ENCODE measurements at regions not wholly inside any gene's neighbourhood (a gene's known extent, or its start where the extent isn't known, plus 50 kb on each side); places are given as distances from the start of the nearest gene placed in this dataset.
A peak's percentile ranks its signal among the peaks of the same experiment; 100 is the strongest.
"Not testable (repeated sequence)": the region's sequence is repeated elsewhere in the genome, so short reads cannot be mapped to it uniquely, and the experiment has no call there.

GRCh38 chr12:131192951-131193350 is 239.2 kb downstream of the ADGRD1 start:
- no peak for DNase-seq (ENCODE audit: insufficient read length, low spot score)
- no peak for FAIRE-seq

GRCh38 chr12:131194166-131194565 is 240.5 kb downstream of the ADGRD1 start:
- no peak for TF ChIP-seq POU2F2 (IDR thresholded peaks at IDR 0.05; ENCODE audit: low read depth, low read length)
- no peak for TF ChIP-seq POLR2A (IDR thresholded peaks at IDR 0.05; ENCODE audit: low read depth, low read length)
- no peak for TF ChIP-seq PAX5 (IDR thresholded peaks at IDR 0.05; ENCODE audit: insufficient read depth, low read length, severe bottlenecking)
- no peak for TF ChIP-seq SPI1 (IDR thresholded peaks at IDR 0.05; ENCODE audit: low read depth, low read length)
- no peak for TF ChIP-seq POLR2AphosphoS5 (IDR thresholded peaks at IDR 0.05; ENCODE audit: low read depth, low read length)
- no peak for TF ChIP-seq TAF1 (IDR thresholded peaks at IDR 0.05; ENCODE audit: low read depth, low read length)
- FAIRE-seq (no peak), DNase-seq (ENCODE audit: insufficient read length, low spot score) (no peak)

More at GRCh38 chr12:131192951-131193350, 239.2 kb downstream of the ADGRD1 start:
- TF ChIP-seq PAX5 (IDR thresholded peaks at IDR 0.05; ENCODE audit: insufficient read depth, low read length, severe bottlenecking), result no peak
- no peak for TF ChIP-seq POU2F2 (IDR thresholded peaks at IDR 0.05; ENCODE audit: low read depth, low read length)
- no peak for TF ChIP-seq POLR2AphosphoS5 (IDR thresholded peaks at IDR 0.05; ENCODE audit: low read depth, low read length)
- no peak for TF ChIP-seq POLR2A (IDR thresholded peaks at IDR 0.05; ENCODE audit: low read depth, low read length)
- no peak for TF ChIP-seq SPI1 (IDR thresholded peaks at IDR 0.05; ENCODE audit: low read depth, low read length)
- no peak for TF ChIP-seq TAF1 (IDR thresholded peaks at IDR 0.05; ENCODE audit: low read depth, low read length)

DNA sequence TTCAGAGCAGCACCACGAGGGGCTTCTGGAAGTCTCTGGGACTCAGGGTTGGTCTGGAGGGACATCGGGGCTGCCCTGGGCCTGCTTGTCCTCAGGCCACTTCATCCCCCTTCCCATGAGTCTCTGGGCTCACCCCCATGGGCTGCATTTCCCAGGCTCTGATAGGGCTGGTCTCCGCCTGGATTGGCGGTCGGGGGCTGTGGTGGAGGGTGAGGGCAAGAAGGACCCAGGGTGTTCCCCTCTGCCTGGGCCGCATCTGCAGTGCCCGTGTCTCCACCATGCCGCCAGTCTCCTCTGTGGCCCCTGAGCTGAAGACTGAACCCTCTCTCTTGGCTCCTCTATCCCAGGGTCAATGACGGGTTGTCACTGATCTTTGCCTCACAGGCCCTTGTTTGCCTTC is 242.1 kb downstream of the ADGRD1 start:
- TF ChIP-seq TAF1 (IDR thresholded peaks at IDR 0.05; ENCODE audit: low read depth, low read length) (no peak), POLR2A (IDR thresholded peaks at IDR 0.05; ENCODE audit: low read depth, low read length) (no peak), POU2F2 (IDR thresholded peaks at IDR 0.05; ENCODE audit: low read depth, low read length) (no peak), PAX5 (IDR thresholded peaks at IDR 0.05; ENCODE audit: insufficient read depth, low read length, severe bottlenecking) (no peak), POLR2AphosphoS5 (IDR thresholded peaks at IDR 0.05; ENCODE audit: low read depth, low read length) (no peak), SPI1 (IDR thresholded peaks at IDR 0.05; ENCODE audit: low read depth, low read length) (no peak)
- DNase-seq (ENCODE audit: insufficient read length, low spot score) (no peak), FAIRE-seq (no peak)

GRCh38 chr12:131196220-131196619 is 242.5 kb downstream of the ADGRD1 start:
- TF ChIP-seq POLR2AphosphoS5 (IDR thresholded peaks at IDR 0.05; ENCODE audit: low read depth, low read length) (no peak), TAF1 (IDR thresholded peaks at IDR 0.05; ENCODE audit: low read depth, low read length) (no peak), PAX5 (IDR thresholded peaks at IDR 0.05; ENCODE audit: insufficient read depth, low read length, severe bottlenecking) (no peak), SPI1 (IDR thresholded peaks at IDR 0.05; ENCODE audit: low read depth, low read length) (no peak), POLR2A (IDR thresholded peaks at IDR 0.05; ENCODE audit: low read depth, low read length) (no peak), POU2F2 (IDR thresholded peaks at IDR 0.05; ENCODE audit: low read depth, low read length) (no peak)
- DNase-seq (ENCODE audit: insufficient read length, low spot score) (no peak), FAIRE-seq (no peak)

DNA sequence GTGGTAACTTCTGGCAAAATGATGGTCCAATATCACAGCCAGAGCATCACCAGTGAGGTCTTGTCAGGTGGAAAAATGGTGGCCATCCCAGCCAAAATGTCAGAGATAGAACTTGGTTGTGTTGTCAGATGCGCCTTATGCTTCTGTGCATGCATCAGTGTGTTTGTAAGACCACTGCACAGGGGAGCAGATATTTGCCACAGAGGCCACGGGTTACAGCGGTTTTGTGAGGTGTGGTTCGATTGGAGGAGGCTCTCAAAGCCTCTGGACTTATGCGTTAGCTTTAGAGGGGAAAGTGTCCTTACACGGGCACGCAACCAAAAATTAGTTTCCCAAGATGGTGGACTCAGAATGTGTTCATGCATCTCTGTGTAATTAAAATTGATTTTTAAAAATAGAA is 243.8 kb downstream of the ADGRD1 start:
- no peak for DNase-seq (ENCODE audit: insufficient read length, low spot score)
- no peak for FAIRE-seq
- TF ChIP-seq TAF1 (IDR thresholded peaks at IDR 0.05; ENCODE audit: low read depth, low read length) (no peak), POU2F2 (IDR thresholded peaks at IDR 0.05; ENCODE audit: low read depth, low read length) (no peak), POLR2A (IDR thresholded peaks at IDR 0.05; ENCODE audit: low read depth, low read length) (no peak), POLR2AphosphoS5 (IDR thresholded peaks at IDR 0.05; ENCODE audit: low read depth, low read length) (no peak), SPI1 (IDR thresholded peaks at IDR 0.05; ENCODE audit: low read depth, low read length) (no peak), PAX5 (IDR thresholded peaks at IDR 0.05; ENCODE audit: insufficient read depth, low read length, severe bottlenecking) (no peak)

- FAIRE-seq (peak; percentile 83), DNase-seq (ENCODE audit: insufficient read length, low spot score) (no peak)
- no peak for TF ChIP-seq PAX5 (IDR thresholded peaks at IDR 0.05; ENCODE audit: insufficient read depth, low read length, severe bottlenecking)
- TF ChIP-seq POU2F2 (IDR thresholded peaks at IDR 0.05; ENCODE audit: low read depth, low read length), result no peak
- no peak for TF ChIP-seq TAF1 (IDR thresholded peaks at IDR 0.05; ENCODE audit: low read depth, low read length)
- no peak for TF ChIP-seq POLR2AphosphoS5 (IDR thresholded peaks at IDR 0.05; ENCODE audit: low read depth, low read length)
Observed at GRCh38 chr12:131199221-131199620, 245.5 kb downstream of the ADGRD1 start.

GRCh38 chr12:131201912-131202311 is 248.2 kb downstream of the ADGRD1 start:
- FAIRE-seq, result peak; percentile 69
- not testable (repeated sequence) for DNase-seq (ENCODE audit: insufficient read length, low spot score)

DNA sequence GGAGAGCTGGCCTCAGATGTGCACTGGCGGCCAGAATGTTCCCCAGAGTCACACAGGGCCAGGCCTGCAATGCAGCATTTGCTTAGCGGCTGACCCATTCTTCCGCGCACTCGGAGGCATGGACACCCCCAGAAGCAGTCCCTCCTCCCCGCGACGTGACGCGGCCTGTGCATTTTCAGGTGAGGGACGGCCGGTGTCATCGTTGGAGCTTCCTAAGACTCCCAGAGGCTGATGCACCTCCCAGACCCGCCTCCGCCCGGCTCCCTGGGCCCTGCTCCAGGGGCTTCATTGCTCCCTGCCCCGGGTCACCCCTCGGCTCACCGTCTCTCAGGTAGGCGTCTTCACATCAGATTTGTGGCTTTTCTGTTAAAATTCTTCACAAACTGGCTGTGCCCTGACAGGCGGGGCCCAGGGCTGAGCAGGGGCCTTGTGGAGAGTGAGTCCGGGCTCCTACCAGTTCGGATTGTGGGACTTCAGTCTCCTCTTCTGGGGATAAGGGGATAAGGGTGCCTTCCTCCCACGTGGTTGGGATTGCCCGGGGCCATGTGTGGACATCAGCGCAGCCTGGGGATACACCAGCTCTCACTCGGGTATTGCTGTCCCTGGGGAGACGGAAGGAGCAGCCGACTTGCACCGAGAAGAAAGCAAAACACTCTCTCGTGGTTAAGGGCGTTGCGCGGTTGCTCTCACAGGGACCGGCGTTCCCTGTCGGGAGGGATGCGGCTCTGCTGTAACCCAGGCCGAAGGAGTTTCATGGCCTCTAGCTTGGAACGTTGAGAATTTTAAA is 249.1 kb downstream of the ADGRD1 start:
- DNase-seq (ENCODE audit: insufficient read length, low spot score) (no peak), FAIRE-seq (no peak)
- TF ChIP-seq POLR2AphosphoS5 (IDR thresholded peaks at IDR 0.05; ENCODE audit: low read depth, low read length) (no peak), POU2F2 (IDR thresholded peaks at IDR 0.05; ENCODE audit: low read depth, low read length) (no peak), POLR2A (IDR thresholded peaks at IDR 0.05; ENCODE audit: low read depth, low read length) (no peak), PAX5 (IDR thresholded peaks at IDR 0.05; ENCODE audit: insufficient read depth, low read length, severe bottlenecking) (no peak), TAF1 (IDR thresholded peaks at IDR 0.05; ENCODE audit: low read depth, low read length) (no peak), SPI1 (IDR thresholded peaks at IDR 0.05; ENCODE audit: low read depth, low read length) (no peak)

DNA sequence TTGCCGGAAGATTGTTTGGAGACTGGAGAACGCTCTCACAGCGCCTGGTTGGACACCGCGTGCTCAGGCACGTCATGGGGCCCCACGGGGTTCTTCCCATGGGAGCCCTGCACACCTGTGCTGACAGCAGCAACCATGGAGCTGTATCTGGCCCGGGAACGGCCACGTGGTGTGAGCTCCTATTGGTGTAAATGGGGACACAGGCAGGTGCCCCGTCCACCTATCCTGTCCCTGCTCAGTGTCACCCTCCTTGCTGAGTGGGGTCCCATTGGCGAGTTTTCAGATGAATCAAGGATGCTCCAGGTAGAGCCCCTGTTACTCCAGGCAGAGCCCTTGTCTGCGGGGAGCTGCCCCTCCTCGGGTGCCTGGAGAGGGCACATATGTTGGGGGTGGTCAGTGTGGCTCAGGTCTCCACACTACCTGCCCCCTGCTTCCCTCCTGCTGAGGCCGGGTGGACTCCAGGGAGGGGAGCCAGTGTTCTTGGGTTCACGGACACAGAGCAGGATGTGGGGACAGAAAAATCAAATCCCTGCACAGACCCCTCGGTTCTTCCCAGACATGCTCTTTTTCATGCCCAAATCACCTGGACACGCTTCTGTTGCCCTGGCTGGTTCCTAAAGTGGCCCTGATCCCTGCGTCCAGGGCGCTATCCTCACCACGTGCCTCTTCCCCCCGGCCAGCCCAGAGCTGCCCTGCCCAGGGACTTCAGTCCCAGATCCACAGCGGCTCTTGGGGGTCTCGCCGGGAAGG is 250.1 kb downstream of the ADGRD1 start:
- FAIRE-seq, result no peak
- no peak for TF ChIP-seq POLR2AphosphoS5 (IDR thresholded peaks at IDR 0.05; ENCODE audit: low read depth, low read length)
- no peak for TF ChIP-seq SPI1 (IDR thresholded peaks at IDR 0.05; ENCODE audit: low read depth, low read length)
- TF ChIP-seq PAX5 (IDR thresholded peaks at IDR 0.05; ENCODE audit: insufficient read depth, low read length, severe bottlenecking), result no peak
- TF ChIP-seq POU2F2 (IDR thresholded peaks at IDR 0.05; ENCODE audit: low read depth, low read length), result no peak
- TF ChIP-seq TAF1 (IDR thresholded peaks at IDR 0.05; ENCODE audit: low read depth, low read length), result no peak
- no peak for TF ChIP-seq POLR2A (IDR thresholded peaks at IDR 0.05; ENCODE audit: low read depth, low read length)
- no peak for DNase-seq (ENCODE audit: insufficient read length, low spot score)

Measured in GM12891 (cell line).